AG20443 (cell line): ENCODE measurements at regions not wholly inside any gene's neighbourhood (a gene's known extent, or its start where the extent isn't known, plus 50 kb on each side); places are given as distances from the start of the nearest gene placed in this dataset.
"Not testable (repeated sequence)": the region's sequence is repeated elsewhere in the genome, so short reads cannot be mapped to it uniquely, and the experiment has no call there.

Experiments used
- DNase-seq: peaks from one replicate; pipeline ENCODE4 v3.0.0; 2012; ENCODE audit warnings: low spot score, mixed read lengths

DNA sequence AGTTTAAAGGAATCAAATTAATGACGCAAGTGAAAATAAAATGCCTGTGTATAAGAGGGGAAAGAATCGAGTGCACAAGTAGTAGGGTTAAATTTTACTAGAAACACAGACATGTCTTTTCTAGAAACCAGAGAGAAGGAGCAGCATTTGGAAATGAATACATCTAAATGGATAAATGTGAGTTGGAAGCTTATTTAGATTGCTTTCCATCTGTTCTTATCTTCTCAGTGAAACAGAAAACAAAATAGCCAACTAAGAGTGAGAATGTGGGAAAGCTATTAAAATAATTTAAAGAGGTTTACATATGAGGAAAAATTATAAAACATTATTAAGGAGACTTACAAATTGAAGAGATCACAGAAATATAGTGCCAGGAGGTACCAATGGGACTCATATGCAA, 1818.9 kb upstream of the FLRT2 start:
- DNase-seq = no peak

DNA sequence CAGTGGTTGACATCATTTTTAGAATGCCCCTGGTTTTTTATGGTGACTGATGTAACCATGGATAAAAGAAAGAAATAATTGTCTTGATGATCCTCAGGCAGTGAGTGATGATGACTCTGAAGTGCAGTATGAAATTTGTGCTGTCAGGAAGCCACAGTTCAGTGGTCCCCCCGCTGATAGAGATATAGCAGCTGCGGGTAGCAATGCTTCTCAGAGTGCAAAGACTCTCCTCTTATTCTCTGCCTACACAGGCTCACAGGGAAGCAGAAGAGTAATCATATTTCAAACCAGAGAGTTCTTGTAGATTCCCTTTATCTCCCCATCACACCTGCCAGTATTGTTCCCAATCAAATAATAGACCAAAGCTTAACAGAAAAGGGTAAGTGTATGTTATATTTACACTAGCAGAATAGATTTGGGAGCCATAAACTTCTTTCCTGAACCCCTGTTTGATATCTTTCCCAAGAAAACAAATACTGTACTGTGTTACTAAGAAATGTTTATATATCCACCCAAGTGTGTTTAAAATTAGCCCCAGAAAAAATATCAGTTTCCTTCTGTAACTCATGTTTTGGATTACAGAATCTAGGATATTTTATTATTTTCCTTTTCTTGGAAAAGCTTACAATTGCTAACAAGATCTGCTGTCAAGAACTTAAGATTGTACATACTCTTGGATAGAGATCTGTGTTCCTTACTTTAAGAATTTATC, 1817.4 kb upstream of the FLRT2 start:
- no peak for DNase-seq

DNA sequence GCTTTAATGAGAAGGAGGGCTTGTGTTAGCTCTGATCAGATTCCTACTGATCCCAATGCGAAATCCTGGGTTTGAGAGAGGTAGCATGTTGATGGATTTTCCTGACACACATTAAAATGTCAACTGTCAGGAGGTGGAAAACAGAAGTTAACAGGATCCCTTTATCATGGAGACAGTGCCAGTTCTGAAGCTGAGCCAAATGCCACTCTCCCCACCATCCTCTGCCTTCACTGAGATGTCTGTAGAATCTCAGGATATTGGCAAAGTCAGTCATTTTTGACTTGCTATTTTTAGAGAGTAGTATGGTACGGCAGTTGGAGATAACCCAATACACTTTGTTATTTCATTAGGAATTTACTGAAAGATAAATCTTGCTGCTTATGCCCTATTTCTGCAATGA, 1816.2 kb upstream of the FLRT2 start:
- DNase-seq = no peak

DNA sequence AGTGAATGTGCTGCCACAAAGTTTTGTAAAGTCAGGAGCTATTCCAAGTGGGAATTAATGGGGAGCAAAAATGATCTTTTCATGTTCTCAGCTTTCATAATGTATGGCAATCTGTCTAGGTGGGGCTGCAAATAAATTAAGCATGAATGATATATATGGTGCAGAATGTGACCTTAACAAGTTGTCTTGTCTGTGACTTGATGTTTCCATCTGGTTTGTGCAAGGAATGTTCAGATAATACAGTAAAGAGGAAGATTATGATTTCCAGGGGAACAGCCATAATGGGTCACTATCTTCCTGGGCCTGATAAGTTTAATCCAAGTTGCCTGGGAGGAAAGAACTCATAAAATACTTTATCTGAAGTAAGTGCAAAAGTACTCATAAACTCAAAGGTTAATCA, 1815.8 kb upstream of the FLRT2 start:
- no peak for DNase-seq

DNA sequence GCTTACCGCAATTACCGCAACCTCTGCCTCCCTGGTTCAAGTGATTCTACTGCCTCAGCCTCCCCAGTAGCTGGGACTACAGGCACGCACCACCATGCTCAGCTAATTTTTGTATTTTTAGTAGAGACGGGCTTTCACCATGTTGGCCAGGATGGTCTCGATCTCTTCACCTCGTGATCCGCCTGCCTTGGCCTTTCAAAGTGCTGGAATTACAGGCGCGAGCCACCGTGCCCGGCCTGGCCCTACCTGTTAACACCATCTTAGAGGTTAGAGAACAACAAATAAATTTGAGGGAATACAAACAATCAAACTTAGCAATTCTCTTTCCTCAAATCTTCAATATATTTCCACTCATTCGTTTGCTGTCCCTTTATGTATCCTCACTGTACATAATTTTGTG, 1810.5 kb upstream of the FLRT2 start:
- DNase-seq = not testable (repeated sequence)

DNA sequence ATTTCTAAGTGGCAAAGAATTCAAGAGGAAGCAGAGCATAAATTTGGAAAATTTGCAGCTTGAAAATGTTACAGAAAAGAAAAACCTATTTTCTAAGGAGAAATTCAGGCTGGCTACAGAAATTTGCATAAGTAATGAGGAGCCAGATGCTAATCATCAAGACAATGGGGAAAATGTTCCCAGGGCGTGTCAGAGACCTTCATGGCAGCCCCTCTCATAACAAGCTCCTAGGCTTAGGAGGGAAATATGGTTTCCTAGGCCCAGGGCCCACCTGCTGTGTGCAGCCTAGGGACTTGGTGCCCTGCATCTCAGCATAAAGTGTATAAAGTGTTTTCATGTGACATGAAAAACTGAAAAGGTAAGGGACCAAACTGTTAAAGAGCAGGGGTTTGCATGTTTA, 1796.3 kb upstream of the FLRT2 start:
- no peak for DNase-seq

DNA sequence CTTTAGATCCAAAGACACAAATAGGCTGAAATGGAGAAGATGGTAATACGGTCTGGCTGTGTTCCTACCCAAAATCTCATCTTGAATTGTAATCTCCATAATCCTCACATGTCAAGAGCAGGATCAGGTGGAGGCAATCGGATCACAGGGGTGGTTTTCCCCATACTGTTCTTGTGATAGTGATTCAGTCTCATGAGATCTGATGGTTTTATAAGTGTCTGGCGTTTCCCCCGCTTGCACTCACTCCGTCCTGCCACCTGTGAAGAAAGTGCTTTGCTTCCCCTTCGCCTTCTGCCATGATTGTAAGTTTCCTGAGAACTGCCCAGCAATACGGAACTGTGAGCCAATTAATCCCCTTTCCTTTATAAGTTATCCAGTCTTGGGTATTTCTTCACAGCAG, 1795.5 kb upstream of the FLRT2 start:
- no peak for DNase-seq

DNA sequence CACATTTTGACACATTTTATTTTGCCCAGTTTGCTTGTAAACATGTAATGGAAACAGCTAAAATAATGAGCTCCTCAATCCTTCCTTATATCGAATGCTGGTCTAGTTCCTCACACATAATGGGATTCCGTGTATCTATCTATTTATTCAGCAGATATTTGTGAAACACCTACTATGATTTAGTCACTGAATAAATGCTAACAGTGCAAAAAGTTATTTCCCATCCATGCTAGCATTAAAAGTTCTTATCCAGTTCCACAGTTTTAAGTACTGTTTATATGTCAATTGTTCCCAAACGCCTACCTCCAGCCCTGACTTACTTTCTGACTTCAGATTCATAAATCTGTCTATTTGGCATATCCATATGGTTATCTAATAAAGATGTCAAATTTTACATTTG, 1788.7 kb upstream of the FLRT2 start:
- no peak for DNase-seq

DNA sequence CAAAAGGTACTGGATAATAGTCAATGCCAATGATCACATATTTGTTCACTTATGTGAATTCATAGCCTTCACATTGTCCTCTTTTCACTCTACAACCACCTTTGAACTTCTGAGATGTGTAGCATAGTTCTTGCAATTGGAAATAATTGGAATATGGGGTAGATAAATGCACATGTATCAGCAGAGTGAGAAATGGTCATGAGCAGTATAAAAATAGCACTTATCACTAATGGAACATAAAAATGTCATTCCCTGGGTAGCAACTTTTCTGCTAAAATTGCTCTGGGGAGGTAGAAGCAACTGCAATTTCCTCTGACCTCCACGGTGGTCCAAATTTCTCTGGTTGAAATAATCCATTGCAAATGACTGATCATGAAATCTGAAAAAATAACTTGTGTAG, 1785.7 kb upstream of the FLRT2 start:
- DNase-seq = no peak

DNA sequence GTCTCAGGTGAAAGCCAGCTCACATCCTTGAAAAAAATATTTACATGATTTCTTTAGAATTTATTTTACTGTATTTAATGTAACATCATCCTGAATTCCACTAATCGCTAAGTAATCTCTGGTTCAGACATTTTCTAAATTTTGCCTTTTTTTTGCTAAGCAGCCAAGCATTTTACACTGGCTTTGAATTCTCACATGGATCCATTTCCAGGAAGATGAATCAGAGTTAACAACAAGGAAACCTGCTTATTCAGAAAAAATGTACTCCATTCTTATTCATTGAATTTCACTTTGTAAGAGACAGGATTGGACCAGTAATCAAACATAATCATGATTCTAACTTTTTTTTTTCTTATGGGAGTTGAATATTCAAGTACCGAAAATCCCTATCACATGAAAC, 1785.1 kb upstream of the FLRT2 start:
- no peak for DNase-seq

DNA sequence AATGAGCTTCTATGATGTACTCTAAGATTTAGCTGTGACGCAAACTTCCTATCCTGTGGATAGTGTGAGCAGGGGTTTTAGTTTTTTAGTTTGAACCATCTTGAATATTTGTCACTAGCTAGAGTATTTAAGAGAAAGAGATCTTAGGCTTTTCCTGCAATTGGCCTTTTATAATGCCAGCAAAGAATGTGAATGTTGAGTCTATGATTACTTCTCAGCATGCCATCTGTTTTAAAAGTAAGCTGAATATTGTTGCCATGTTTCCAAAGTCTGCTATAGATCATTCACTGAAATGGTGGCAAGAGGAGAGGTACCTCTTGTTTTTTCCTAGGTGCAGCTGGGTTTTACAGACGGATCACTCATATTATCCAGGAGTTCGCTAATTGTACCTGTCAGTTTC, 1783.6 kb upstream of the FLRT2 start:
- DNase-seq = no peak

DNA sequence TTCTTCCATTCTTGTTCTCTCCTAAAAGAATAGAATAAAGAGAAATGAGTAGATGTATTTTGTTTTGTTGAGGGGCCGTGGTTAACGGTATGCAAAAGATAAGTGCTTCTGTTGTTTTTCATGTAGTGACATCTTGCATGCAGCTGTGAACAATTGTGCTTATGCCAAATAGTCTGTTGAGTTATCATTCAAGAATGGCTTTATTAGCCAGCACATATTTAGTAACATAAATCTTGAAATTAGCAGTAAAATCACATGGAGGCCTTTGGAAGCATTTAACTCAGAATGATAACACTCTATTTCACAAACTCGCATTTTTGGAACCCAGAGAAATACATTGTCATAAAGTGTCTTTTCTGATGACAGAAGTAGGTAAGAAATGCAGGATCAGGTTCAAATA, 1772.0 kb upstream of the FLRT2 start:
- DNase-seq = no peak

DNA sequence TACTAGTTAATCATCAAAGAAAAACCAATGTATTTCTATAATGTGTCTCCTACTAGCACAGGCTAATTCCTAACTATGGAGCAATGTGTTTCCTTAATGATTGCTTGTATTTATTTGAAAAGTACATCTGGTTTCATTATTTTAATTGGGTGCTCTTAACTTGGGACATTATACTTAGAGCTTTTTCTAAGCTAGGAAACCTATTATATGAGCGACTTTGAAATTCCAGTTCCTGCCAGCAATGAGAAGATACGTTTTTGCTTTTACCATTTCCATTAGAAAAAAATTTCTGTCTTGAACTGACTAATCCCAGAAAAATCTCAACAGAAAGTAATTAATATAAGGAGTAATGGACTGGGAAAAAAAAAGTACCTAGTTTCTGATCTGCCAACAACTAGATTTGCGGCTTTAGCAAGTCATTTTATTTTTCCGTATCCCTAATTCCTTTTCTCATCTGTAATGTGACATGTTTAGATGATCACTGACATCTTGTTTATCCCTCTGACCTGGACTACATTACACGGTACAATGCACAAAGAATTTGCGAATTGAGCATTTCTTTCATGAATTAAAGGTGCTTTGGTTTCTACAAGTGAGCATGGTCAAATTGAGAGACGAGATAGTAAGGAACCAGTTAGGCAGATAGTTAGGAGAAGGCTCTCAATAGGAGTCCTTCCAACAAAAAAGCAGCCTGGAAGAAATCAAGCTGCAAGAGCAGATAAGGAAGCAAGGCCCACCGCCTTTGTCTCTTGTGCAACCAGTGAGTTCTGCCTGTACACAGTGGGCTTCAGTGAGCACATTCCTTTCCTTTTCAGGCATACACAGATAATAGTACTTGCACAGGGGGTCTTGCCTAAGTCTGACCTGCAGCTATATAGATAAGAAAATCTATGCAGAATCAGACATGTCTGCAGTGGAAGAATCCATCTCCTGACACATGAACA, 1765.0 kb upstream of the FLRT2 start:
- no peak for DNase-seq

DNA sequence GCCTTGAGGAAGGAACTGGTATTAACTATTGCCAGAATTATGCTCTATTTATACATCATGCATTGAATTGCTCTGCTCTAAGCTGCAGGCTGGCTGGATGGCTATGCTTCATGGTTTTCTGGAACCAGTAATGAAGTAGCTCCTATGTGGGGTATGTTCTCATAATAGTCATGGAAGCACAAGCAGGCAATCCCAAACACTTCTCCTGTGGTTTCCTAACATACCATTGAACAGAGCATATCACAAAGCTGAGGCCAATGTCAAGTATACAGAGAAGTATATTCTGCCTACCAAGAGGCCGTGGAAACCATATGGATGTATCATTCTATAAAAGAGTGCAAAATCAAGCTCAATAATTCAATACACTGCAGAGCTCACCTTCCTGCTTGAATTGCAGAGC, 1752.4 kb upstream of the FLRT2 start:
- no peak for DNase-seq

DNA sequence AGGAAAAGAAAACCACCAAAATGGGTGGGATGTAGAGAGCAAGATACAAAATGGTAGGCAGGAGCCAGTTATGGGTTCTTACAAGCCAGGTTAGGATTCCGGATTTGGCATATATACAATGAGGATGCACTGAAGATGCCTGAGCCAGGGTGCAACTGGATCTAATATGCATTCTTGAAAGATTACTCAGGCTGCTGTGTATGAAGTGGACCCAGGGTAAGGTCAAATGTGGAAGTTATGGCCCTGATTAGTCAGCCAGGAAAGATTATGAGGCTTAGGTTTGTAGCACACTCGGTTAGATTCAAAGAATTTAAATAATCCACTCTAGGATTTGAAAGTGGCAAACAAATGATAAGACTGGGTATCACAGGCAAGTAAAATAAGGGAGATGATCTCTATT, 1750.7 kb upstream of the FLRT2 start:
- DNase-seq = peak; percentile 4

DNA sequence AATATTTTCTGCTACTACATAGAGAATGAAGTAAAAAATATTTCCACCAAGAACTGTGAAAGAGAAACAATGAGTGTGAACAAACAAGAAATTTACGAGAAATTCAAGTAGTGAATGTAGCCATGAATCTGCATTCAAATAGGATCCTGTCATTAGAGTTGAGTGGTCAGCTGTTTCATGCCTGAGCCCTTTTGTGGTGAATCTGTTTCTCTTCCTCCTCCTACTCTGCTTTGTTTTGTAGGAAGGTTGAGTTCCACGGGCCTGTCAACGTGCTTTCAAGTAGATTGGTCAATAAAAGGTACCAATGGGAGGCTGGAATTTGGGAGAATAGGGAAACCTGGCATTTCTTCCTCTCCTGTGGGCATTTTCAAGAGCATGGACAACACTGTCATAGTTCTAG, 1749.6 kb upstream of the FLRT2 start:
- DNase-seq = no peak

DNA sequence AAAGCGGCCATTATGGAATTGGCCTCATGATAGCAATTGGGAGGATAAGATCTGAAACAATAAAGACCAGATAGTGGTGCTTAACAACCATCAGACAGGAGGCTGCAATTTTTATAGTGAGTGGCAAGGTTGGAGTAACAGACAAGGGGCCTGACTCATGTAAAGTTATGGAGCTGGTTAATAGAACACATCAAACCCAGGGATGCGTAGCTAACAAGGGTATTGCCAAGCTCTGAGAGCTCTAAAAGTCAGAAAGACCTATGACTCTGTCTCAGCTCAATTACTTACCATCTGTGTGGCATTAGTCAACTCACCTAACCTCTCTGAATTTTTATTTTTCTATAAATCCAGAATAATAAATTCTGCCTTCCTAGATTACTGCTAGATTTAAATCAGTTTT, 1731.5 kb upstream of the FLRT2 start:
- DNase-seq = no peak

DNA sequence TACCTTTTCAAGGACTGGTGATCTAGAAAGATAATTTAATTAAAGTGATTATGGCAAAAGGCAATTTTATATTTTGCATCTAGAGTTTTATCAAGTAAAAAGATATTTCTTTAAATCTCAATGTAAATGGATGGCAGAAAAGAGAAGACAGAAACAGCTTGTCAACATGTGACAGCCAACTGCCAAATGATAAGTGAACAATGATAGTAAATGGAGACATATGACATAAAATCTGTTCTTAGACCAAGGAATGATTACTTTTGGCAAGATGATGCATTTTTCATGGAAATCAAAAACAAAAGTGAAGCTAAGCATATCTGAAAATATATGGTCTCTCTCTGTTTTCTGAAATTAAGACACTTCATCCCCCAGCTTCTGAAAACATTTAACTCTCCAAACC, 1730.7 kb upstream of the FLRT2 start:
- DNase-seq = no peak

DNA sequence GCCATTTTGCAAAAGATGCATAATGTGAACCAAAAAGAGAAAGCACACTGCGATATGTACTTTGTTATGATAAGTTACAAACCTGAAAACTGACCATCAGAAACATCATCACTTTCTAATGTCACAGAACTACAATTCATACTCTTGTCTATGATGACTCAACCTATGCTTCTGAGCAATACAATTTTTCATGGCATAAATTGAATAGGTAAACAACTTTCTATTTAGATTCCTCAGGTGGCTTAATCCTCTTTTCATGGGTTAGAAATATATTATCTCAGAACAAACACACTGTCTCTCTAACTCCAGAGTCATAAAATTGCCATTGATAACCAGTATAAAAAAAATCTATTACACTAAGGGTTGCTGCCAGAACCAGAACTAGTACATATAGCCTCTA, 1715.0 kb upstream of the FLRT2 start:
- DNase-seq = no peak

DNA sequence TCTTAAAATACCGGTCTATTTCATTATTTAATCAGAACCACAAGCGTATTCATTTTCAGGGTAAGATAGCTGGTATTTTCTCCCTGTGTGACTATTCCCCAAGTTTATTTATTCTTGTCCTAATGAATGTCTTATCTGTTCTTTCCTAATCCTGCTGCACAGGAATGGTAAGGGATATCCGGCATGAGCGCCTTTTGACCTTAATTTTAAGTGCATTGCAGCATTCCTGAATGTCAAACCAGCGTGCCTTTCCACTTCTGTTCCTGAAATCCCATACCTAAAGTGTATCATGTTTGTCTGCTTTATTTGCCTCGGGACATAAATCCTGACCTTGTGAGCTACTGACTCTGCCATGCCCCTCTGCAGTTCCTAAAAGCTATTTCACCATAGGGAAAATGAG, 1713.2 kb upstream of the FLRT2 start:
- DNase-seq = no peak

DNA sequence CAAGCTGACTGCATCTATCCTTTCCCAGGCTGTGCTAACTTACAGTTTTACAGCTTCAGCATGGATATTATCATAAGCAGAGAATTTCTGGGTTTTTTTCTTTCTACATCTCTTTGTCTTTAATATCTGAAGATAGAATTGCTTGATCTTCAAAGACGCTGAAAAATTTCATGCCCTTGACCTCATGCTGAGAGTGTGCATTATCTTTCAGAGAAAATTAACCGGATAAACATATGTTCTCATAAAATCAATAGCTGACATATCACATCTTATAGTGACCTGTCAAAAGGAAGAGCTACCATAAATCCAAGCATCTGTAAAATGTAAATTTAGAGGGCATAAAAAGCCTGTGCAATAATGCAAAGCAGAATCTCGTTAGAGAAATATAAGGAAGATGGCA, 1704.1 kb upstream of the FLRT2 start:
- no peak for DNase-seq

DNA sequence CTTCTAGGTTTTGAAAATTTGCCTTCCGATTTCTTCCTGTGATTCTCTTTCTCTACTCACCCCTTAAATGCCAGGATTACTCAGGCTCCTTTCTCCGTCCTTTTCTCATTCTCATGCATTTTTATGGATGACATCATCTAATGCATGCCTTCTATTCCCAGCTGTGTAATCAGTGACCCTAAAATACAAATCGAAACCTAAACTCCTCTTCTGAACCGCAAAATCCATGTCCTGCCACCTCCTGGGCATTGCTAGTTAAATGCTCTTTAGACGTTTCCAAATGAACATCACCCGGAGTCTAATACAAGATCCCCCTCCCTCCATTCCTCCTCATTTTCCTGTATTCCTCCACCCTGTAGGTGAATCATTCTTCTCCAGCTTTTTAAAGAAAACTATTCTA, 1703.1 kb upstream of the FLRT2 start:
- DNase-seq = no peak

DNA sequence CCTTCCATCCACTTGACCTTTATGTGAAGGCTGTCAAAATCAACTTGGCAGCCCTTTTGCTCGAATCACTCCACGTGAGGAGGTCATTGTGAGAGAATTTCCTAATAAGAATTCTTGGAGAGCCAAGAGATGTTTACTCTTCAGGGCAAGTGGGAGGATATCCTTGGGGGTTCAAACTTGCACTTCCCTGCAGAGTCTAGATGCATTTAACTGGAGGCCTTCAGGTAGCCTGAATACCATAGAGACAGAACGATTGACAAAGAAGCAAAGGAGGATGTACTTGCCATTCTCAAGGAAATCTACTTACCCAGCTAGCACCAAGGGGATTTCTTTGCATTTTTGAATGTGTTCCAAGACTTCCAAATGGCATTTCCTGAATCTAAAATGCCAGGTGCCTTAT, 1702.6 kb upstream of the FLRT2 start:
- no peak for DNase-seq

DNA sequence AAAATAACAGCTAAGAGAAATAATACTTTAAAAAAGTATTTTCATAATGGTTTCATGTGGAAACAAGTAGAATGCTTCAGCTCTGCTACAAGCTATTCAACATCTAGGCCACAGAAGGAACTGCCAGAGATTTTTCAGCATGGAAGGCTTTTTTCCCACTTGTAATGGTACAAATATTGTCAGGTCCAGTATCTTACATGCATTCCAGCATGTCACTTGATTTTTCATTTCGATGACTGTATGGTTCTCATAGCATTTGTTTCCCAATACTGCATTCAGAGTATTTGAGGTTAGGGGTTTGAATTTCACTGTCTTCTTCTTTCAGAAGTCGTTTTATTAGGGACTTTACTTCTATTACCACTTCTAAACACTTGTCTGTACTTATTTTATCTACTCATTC, 1701.5 kb upstream of the FLRT2 start:
- DNase-seq = no peak
